Thyroid gland (tissue), 4 donors: ENCODE measurements at regions not wholly inside any gene's neighbourhood (a gene's known extent, or its start where the extent isn't known, plus 50 kb on each side); places are given as distances from the start of the nearest gene placed in this dataset.

ENCODE experiments used
- CTCF ChIP-seq, 6 experiments: fragments of 200-600 bp in 3 of 6; fragments of 450-650 bp in 3 of 6; sonication (generic) in 3 of 6; IDR thresholded peaks; one replicate each; pipeline ENCODE4 v1.5.1; 2016 to 2019; ENCODE audit warnings: antibody characterized with exemption in 6 of 6, mild to moderate bottlenecking in 2 of 6, inconsistent platforms in 1 of 6, moderate library complexity in 1 of 6
- POLR2A ChIP-seq, 2 donors: fragments of 450-650 bp; IDR thresholded peaks; one replicate each; pipeline ENCODE4 v1.6.1; 2017; ENCODE audit warnings: antibody characterized with exemption in 2 of 2, mild to moderate bottlenecking in 2 of 2, moderate library complexity in 1 of 2

GRCh38 chr11:116333001-116333535 lies 439.7 kb downstream of the BUD13 start:
- TF ChIP-seq POLR2A (IDR thresholded peaks at IDR 0.05) = no peak
- no peak for TF ChIP-seq CTCF (IDR thresholded peaks at IDR 0.05)
